DMS114 treated with DMSO at 0.1 percent for 48 hours (cell line): ENCODE measurements at regions not wholly inside any gene's neighbourhood (a gene's known extent, or its start where the extent isn't known, plus 50 kb on each side); places are given as distances from the start of the nearest gene placed in this dataset.

Source experiments
- DNase-seq: peaks from one replicate; lab custom pipeline; 2025; ENCODE audit not compliant: unreplicated experiment; lab: John Stamatoyannopoulos, UW

GRCh38 chr17:36863676-36864612 lies 73.3 kb upstream of the LHX1 start:
- no peak for DNase-seq

- no peak for DNase-seq
These were observed 72.3 kb upstream of the LHX1 start for GRCh38 chr17:36864827-36865430.

GRCh38 chr17:36867716-36868341 lies 69.4 kb upstream of the LHX1 start:
- no peak for DNase-seq

- no peak for DNase-seq
These were observed 68.5 kb upstream of the LHX1 start for GRCh38 chr17:36868777-36869176.

- no peak for DNase-seq
These were observed 67.8 kb upstream of the LHX1 start for GRCh38 chr17:36869441-36869840.

GRCh38 chr17:36869856-36870719 lies 67.2 kb upstream of the LHX1 start:
- DNase-seq = no peak

- DNase-seq = no peak
These were observed 66.6 kb upstream of the LHX1 start for GRCh38 chr17:36870720-36870999.

- no peak for DNase-seq
These were observed 61.5 kb upstream of the LHX1 start for GRCh38 chr17:36875698-36876293.

- DNase-seq = no peak
These were observed 60.3 kb upstream of the LHX1 start for GRCh38 chr17:36876966-36877365.

- no peak for DNase-seq
These were observed 59.5 kb upstream of the LHX1 start for GRCh38 chr17:36877771-36878170.

- no peak for DNase-seq
These were observed 59.1 kb upstream of the LHX1 start for GRCh38 chr17:36878216-36878615.

GRCh38 chr17:36879027-36879426 lies 58.2 kb upstream of the LHX1 start:
- DNase-seq = no peak

- no peak for DNase-seq
These were observed 57.6 kb upstream of the LHX1 start for GRCh38 chr17:36879624-36880131.

- DNase-seq = no peak
These were observed 56.9 kb upstream of the LHX1 start for GRCh38 chr17:36880268-36880905.

- DNase-seq = no peak
These were observed 56.0 kb upstream of the LHX1 start for GRCh38 chr17:36881323-36881722.

GRCh38 chr17:36884495-36885152 lies 52.7 kb upstream of the LHX1 start:
- no peak for DNase-seq

- DNase-seq = no peak
These were observed 52.0 kb upstream of the LHX1 start for GRCh38 chr17:36885153-36885735.

GRCh38 chr17:36885771-36886377 lies 51.4 kb upstream of the LHX1 start:
- DNase-seq = no peak
